ENCODE measurements at regions not wholly inside any gene's neighbourhood (a gene's known extent, or its start where the extent isn't known, plus 50 kb on each side); places are given as distances from the start of the nearest gene placed in this dataset.

DNA sequence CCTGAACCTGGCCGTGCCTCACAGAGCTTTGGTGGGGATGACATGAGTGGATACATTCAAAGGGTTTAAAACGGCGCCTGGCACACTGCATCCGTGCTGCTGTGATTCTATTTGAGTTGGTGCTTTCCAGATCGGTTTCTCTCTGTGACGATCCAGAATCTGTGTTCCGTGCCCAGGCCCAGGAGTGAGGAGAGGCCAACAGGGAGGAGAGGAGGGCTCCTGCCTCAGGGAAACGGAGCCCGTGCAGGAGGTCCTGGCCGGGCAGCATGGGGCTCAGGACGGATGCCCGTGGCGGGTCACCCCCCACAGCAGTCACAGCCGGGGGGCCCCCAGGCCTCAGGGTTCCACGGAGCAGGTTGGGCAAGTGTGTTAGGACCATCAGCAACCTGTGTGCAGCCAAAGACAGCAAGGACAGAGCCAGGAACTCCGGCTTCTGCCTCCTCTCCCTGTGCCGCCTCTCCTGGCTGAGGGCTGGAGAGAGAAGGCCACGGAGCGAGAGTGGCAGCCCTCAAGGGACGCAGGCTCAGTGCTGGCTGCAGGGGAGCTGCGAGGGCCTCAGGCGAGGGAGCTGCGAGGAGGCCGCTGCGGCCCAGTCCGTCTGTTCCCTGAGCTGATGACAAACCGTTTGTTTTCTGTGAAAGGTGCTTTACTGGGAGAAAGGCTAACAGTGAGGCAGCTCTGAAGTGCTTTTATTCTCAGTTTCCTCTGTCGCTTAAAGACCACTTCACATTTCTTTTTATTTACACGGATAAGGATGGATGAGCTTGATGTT is 99.3 kb downstream of the METRNL start:
- DNase-seq, result no peak

DNA sequence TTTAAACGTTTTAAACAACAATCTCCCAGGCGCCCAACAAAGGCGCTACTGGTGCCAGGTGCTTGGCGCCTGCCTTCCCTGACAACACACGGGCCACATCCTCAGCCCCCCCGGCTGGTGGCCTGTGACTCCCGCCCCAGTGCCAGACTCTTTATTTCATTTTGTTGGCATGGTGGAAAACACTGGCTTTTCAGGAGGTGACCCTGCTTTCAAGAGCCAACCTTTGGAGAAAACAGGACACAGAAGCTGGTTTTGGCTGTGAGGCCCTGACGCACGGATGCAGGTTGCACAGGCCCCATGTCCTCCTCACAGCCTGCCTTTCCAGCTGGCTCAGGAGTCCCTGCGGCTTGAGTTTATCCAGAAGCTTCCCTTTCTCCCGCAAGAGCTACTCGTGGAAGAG is 100.0 kb downstream of the METRNL start:
- no peak for DNase-seq

DNA sequence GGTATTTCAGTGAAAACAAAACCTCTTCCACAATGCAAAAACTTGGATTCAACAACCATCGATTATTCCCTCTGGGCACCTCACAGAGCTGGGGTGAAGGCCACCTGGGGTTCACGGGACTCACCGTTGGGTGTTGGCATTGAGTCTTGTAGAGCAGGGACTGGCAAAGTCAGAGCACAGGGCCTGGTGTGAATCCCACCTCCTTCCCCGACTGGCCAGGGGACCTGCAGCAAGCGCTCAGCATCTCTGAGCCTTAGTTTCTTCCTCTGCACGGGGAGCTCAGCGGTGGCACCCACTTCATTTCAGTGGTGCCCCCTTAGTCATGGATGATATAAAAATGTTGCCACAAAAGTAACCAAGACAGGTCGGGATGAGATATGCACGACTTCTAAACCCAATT is 100.4 kb downstream of the METRNL start:
- DNase-seq, result no peak

DNA sequence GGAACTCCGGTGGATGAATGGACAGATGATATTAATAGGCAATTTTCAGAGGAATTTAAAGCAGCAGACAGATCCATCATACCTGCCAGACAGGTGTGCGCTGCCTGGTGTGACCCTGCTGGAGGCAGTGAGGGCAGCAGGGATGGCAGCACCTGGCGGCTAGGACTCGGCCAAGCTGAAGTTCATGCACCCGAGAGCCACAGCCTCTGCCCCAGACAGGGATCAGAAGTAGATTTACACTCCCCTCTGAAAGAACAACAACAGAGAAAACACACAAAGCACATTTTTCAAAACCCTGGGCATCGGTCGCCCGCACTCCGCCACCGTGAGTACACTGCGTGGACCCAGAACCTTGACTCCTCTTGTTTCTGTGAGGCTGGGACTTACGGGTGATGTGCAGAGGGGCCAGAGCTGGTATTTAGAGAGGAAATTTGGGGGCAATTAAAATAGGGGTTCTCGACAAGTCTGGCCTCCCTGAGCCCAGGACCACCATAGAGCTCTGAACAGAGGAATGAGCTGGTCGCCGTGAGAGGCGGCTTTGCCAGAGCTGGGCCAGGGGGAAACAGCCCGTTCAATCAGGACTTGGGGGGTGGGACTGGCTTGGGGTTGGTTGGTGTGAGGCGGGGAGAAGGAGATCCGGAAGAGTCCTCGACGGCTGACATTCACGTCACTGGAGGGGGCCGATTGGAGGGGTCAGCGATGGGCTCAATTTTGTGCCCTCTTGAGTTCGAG is 101.0 kb downstream of the METRNL start:
- no peak for DNase-seq

DNA sequence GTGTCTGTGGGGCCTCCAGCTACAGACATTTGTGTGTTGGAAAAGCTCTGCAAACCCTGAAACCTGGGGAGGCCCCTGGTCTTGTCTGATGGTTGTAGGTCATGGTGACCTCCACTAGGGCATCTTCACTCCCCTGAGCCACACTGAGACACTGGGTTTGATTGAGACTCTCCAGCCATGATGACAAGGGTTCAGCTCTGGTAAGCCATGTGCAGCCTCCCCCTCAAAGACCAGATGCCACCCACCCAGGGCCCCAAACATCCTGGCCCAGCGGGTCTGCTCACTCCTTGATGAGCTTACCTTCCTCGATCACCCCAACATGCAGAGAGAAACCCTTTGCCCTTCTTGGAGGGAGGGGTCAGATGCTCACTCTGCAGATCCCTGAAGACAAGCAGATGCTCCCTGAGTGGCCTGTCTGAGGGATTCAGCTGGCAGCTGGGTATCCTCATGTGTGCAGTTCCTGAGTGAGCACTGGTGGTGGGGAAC is 101.6 kb downstream of the METRNL start:
- no peak for DNase-seq

DNA sequence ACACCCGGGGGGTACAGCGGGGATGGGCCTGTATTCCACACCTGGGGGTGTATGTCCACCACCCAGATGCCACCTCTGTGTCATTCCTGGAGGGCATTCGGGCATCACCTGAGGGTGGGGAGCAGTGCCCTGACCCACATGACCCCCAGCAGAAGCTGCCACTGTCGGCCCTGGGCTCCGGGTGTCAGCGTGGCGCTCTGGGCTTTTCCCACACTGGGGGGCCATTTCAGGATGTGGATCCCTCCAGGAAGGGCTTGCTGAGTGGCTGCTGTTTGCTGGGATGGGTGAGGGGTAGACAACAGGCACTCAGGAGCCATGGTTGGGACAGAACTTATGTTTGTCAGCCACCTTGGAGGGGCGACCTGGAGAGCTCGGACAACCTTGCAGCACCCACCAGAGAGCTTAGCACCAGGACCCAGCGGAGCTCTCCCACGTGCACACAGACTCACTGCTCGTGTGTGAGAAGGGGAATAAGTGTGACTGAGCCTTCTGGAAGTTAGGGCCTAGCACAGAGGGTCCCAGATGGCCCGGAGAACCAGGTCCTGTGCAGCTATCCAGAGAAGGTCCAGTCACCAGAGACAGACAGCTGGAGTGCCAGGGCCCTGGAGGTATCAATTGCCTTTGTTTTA is 102.7 kb downstream of the METRNL start:
- DNase-seq, result no peak

DNA sequence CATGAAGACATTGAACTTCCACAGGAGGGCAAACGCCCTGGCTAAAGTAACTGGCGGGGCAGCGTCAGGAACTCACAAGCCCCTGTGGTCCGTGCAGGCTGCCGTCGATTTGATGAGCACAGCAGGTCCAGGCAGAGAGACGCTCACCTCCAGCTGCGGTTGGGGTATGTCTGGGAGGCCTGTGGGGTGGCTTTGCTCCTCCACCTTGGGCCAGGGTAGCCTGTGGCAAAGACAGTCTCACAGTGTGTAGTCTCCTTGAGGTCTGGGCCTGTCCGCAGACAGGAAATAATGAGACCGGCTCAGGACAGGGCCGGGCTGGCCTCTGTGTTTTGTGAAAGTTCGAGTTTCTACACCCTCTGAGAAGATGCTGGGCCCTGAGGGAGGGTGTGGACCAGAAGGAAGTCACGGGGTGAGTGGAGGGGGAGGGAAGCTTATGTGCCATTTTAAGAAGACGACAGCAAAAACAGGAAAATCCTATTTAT is 103.3 kb downstream of the METRNL start:
- no peak for DNase-seq

DNA sequence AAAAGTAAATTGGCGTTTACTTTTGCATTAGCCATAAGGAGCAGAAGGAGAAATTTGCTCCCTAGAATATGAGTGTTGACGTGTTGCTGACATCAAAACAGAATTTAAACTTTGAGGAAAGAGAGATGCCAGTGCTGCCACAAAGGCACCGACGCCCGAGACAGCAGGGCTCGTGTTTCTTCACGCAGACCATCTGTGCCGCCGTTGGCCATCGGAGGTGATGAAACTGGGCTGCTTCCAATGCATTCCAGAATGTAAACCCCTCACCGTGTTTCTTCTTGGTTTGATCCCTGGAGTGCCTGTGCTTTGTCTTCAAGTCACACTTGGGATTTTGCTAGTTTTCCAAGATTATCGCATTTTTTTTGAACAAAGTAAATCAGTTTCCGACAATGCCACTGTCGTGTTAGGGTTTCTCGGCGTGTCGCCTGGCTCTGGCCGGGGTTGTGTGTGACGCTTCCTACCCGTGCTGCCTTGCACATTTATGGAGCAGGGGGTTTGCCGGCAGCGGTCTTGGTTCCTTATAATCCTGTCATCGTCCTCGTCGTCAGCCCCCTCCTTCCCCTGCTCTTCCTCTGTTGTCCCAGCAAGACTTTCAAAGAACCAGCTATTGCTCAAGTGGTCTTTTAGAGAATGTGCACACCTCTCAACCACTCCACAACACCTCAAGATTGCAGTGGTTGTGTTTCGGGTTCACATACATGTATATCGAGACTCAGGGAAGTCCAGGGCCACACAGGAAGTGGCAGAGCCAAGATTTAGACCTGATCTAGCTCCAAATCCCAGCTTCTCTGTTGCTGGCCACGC is 103.9 kb downstream of the METRNL start:
- DNase-seq, result no peak

DNA sequence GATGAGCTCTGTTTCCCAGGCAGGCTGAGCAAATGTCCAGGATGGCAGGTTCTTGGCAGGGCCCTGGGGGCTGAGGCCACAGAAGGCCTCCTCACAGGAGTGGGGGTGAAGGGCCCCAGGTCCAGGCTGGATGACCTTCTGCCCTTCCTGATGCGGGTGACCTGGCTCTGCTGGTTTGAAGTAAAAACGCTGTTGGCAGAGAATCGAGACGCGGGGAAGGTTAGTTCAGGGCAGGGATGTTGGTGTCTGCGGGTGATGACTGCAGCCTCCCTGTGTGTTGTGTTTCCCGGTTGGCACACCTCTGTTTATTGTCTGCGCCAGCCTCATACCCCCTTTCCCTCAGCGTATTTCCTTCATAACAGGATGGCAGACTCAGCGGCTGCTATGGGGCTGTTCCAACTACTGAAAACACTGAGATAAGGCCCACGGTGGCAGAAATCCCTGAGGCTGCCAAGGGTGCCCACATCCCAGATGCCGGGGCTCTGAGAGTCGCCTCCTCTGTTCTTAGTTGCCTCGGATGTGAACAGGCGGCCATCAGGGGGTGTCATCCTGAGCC is 104.6 kb downstream of the METRNL start:
- DNase-seq, result no peak

DNA sequence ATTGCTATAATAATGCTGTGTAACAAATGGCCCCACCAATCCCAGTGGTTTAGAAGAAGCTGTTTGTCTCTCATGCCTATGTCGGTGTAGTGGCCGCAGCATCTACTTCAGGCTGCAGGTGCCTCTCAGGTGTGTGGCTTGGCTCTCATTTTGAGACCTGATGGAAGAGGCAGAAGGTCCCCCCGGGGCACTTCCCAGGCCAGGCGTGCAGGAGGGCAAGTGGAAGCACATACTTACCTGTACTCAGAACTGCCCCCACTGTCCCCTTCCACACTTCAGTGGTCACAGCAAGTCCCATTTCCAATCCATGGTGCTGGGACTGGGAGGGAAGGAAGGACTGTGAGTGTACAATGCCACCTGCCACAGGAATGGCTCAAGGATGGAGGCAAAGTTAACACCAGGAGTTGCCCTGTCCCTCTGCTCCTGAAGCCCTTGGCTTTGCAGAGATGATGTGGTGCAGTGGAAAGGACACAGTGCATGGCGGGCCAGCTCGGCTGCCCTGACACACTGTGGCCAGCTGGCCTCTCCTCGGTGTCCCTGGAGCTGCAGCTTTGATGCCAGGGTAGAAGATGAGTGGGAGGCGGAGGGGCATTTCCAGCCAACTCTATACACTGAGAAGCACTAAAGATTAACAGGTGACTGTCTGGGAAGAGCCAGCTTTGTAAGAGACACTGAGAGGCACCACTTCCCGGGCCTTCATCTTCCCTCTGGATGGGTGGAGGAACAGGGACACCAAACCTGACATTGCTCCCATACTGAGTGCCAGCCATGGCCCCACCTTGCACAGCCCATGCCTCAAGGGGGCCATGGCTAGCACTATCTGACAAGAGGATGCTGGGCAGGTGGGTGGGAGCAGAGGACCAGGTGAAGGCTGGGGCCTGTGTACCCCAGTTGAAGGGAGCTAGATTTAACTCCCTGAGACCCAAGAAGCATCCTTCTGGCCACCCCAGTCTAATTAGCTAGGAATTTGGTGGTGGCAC is 105.9 kb downstream of the METRNL start:
- no peak for DNase-seq

DNA sequence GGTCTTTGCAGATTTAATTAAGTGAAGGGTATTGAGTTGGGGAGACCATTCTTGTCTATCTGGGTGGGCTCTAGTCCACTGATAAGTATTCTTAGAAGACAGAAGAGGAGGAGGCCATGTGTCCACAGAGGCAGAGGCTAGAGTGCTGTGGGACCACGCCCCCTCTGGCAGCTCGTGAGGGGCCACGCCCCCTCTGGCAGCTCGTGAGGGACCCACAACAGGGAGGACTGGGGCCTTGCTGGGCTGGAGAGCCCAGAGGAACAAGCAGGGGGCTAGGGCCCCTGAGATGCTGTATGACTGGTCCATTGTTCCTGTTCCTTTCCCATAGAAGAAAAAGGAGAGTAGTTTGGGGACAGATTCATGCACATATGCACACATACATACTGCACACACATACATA is 106.8 kb downstream of the METRNL start:
- no peak for DNase-seq

DNA sequence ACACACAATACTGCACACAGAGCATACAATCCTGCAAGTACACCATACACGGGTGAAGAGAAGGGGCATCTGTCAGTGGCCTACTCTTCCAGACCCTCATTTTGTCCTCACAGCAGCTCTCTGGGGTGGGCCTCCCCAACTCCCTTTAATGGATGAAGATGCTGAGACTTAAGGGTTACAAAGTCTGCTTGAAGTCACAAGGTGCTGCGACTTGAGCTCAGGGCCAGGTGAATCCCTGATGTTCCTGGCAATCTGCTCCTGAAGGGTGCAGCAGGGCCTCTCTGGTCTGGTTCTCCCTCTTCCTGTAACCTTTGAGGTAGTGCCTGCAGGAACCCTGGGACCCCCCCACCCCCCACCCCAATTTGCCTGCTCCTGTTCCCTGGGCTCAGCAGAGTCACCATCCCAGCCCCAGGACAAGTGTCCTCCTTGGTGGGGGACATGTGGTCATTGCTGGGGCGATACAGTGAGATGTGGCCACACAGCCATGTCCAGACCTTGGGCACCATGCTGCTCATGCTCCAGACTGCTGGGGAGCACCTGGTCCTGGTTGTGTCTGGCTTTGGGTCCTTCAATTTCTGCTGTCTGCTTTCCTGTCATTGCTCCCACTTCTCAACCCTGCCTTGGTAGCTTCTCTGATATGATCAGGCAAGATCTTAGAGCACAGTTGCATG is 107.5 kb downstream of the METRNL start:
- DNase-seq, result no peak

DNA sequence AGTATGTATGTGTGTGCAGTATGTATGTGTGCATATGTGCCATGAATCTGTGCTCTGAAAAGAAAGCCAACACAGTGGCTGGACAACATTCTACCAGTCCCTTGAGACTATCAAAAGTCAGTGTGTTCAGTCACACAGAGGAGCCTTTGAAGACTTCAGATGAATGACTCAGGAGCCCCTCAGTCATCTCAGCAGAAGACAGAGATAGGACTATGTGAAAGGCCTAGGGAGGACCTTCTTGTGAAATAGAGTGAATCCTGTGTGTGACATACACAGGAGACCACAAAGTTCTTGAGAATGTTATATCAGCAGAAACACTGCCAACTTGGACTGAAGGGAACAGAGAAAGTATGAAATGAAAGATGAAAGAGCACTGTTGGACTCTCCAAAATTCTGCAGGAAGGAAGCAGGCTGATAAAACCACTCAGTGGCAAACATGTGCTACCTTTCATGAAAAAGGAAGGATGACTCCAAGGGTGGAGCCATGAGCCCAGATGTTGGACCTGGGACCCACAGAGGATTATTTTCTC is 108.4 kb downstream of the METRNL start:
- no peak for DNase-seq

DNA sequence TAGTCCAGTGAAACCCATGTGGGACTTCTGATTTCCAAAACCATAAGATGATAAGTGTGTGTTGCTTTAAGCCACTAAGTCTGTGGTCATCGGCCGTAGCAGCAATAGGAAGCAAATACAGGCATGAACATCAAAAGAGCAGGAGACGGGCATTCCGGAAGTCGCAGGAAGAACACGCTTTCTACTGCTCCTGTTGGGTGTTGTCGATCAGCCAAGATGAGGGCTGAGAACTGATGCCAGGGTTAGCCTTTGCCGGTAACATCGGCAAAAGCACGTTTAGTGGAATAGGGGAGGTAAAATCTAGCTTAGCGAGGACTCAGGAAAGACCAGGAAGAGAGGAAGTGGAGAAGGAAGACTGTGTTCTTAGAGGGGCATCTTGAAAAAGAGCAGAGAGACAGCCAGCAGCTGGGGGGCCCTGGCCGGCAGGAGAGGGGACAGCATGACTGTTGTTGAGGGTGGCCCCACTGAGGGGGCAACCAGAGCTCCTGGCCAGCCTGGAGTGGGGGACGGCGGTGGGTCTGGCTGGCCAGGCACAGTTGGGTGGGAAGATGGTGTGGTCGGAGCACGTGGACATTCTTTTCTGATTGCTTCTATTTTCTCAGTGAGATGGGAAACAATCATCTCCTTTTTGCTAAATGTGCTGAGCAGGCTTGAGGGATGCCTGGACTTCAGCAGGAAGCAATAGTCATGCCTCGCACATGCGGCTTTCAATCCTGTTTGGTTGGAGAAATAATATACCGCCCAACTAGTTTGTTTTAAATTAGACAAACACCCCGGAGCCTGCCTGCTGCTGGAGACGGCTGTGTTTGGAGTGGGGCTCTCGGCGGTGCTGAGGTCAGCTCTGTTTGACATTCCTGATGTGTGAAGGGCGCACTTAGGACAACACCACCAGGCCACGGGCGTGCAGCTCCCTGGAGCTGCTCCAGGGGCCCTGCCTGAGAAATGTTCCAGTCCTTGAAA is 109.9 kb downstream of the METRNL start:
- no peak for DNase-seq

DNA sequence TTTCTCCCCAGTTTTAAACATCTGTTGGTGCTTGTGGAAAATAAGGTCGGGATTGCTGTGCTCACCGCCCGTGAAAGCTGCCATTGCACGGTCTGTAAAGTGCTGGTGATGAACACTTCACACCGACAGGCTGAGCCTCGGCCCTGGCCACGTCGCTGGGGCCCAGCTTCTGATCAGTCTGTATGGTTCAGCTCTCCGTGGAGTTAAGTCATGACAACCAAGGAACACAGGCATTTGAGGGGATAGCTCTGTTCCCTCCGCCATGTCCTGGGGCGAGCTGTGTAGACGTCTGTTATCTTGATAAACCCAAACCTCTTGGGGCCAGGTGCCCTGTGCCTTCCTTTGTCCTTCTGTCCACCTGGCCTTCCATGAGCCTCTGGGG is 110.6 kb downstream of the METRNL start:
- no peak for DNase-seq

DNA sequence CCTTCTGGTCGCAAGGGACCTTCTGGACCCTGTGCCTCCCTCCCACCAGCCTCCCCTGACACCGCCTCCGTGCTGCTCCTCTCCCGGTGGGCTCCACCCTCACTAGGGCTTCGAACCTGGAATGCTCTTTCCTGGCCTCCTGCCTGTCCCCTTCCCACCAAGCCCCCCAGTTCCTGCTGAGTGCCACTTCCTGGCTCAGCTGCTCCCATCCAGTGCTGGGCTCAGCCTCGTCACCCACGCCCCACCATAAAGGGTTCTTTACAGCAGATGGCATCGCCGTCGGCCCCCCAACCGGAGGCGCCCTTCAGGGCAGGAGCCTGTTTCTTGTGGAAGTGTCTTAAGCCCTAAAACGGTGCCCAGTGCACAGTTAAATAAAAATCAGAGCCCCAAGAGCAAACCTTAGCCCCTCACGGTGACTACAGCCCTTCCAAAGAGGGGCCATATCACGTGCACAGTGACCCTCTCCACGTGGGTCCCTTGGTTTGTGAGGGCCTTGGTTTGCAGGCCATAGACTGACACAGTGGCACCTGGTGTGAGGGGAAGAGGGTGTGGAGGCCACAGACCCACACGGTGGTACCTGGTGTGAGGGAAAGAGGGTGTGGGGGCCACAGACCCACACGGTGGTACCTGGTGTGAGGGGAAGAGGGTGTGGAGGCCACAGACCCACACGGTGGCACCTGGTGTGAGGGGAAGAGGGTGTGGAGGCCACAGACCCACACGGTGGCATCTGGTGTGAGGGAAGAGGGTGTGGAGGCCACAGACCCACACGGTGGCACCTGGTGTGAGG is 111.4 kb downstream of the METRNL start:
- no peak for DNase-seq

DNA sequence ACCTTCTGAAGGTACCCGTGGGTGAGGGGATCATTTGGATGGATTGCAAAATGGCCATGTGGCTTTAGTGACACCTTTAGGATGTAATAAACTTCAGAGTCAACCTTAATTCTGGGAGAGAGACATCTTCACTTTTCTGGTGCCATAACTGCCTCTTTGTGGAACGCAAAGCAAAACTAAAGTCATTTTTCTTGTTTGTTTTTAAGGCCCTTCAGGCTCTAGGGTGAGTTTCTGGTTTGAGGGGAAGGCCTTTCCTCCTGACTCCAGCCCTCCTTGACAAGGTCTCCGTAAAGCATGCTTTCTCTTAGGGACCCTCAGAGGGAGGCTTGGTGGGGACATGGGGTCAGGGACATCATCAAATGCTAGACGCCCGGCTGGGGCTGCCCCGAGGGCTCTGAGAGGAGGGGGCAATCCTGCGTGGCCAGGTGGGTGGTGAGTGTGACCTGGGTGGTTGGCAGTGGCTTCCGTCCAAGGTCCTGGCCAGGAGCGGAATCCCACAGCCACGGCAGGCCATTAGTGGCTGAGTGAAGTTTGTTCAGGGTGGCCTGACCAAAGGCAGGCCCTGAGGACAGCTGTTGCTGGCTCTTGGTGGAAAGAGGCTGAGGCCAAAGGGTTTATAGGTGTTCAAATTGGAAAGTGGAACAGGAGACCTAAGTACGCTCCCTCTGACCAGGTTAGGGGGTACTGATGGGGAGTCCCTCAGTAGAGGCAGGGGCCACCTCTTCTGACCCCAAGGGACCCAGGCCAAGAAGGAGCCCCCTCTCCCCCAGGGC is 112.2 kb downstream of the METRNL start:
- DNase-seq, result no peak

Measured in stimulated activated naive CD4-positive, alpha-beta T cell (primary cell).